CD14-positive monocyte (primary cell): ENCODE measurements at regions not wholly inside any gene's neighbourhood (a gene's known extent, or its start where the extent isn't known, plus 50 kb on each side); places are given as distances from the start of the nearest gene placed in this dataset.

ENCODE experiments used
- DNase-seq, 3 donors: peaks; one replicate each; pipeline ENCODE4 v3.0.0-alpha.2; 2011 to 2022
- H2AFZ ChIP-seq: 2 replicates; pipeline ENCODE4 v1.6.0; 2012; ENCODE audit warnings: mild to moderate bottlenecking, low read depth, low read length, inconsistent platforms; ENCODE audit not compliant: insufficient read depth, poor library complexity, severe bottlenecking
- H3K27ac ChIP-seq, 2 donors: 1 replicate in 1 of 2; 2 replicates in 1 of 2; pipeline ENCODE4 v1.5.1; 2012 to 2013; ENCODE audit warnings: low read length in 2 of 2, control low read depth in 1 of 2, inconsistent platforms in 1 of 2, low read depth in 1 of 2, mild to moderate bottlenecking in 1 of 2
- H3K27me3 ChIP-seq, 2 donors: one replicate each; pipeline versions ENCODE4 v1.6.0 to v1.6.1; 2011 to 2013; ENCODE audit warnings: low read length in 2 of 2; ENCODE audit not compliant: control insufficient read depth in 2 of 2, insufficient read depth in 2 of 2
- H3K36me3 ChIP-seq, 2 donors: replicated peaks in 1 of 2; 1 replicate in 1 of 2; 2 replicates in 1 of 2; pipeline versions ENCODE4 v1.5.1 to v1.6.1; 2012 to 2013; ENCODE audit warnings: low read length in 2 of 2, control low read depth in 1 of 2, inconsistent platforms in 1 of 2, mild to moderate bottlenecking in 1 of 2; ENCODE audit not compliant: insufficient read depth in 2 of 2, control insufficient read depth in 1 of 2
- H3K4me1 ChIP-seq, 2 donors: 1 replicate in 1 of 2; 2 replicates in 1 of 2; pipeline versions ENCODE4 v1.5.1 to v1.6.1; 2012 to 2013; ENCODE audit warnings: low read length in 2 of 2, control low read depth in 1 of 2, inconsistent platforms in 1 of 2, mild to moderate bottlenecking in 1 of 2, moderate library complexity in 1 of 2; ENCODE audit not compliant: insufficient read depth in 2 of 2, control insufficient read depth in 1 of 2
- H3K4me2 ChIP-seq: replicated peaks from 2 replicates; pipeline ENCODE3; 2012; ENCODE audit warnings: low read length, moderate library complexity, mild to moderate bottlenecking; ENCODE audit not compliant: poor library complexity, severe bottlenecking; ENCODE audit errors: extremely low read depth
- H3K4me3 ChIP-seq, 3 experiments: fragments of 200-600 bp in 1 of 3; sonication (generic) in 1 of 3; replicated peaks in 1 of 3; 1 replicate in 2 of 3; 2 replicates in 1 of 3; pipeline ENCODE4 v1.5.1; 2011 to 2013; ENCODE audit warnings: low read length in 3 of 3, mild to moderate bottlenecking in 3 of 3, control low read depth in 2 of 3, low read depth in 2 of 3, inconsistent platforms in 1 of 3, moderate library complexity in 1 of 3
- H3K79me2 ChIP-seq: 2 replicates; pipeline ENCODE4 v1.6.0; 2012; ENCODE audit warnings: mild to moderate bottlenecking, control low read depth, inconsistent platforms, low read length, moderate library complexity; ENCODE audit not compliant: insufficient read depth
- H3K9ac ChIP-seq: 2 replicates; pipeline ENCODE4 v1.6.0; 2017; ENCODE audit warnings: low read length, mild to moderate bottlenecking; ENCODE audit not compliant: insufficient read depth, poor library complexity, severe bottlenecking
- H3K9me3 ChIP-seq, 2 donors: replicated peaks in 1 of 2; 1 replicate in 1 of 2; 2 replicates in 1 of 2; pipeline versions ENCODE4 v1.5.1 to v1.6.1; 2012 to 2013; ENCODE audit warnings: low read length in 2 of 2, control low read depth in 1 of 2; ENCODE audit not compliant: control insufficient read depth in 1 of 2, insufficient read depth in 1 of 2
- H4K20me1 ChIP-seq: 2 replicates; pipeline ENCODE4 v1.6.0; 2012; ENCODE audit warnings: mild to moderate bottlenecking, low read length, control low read depth, moderate library complexity; ENCODE audit not compliant: insufficient read depth
- H3K27ac Mint-ChIP-seq, 7 donors: one replicate each; pipeline ENCODE4 v1.8.0; 2020; ENCODE audit warnings: mild to moderate bottlenecking in 7 of 7, mixed read lengths in 7 of 7, moderate library complexity in 6 of 7, inconsistent platforms in 2 of 7
- H3K27me3 Mint-ChIP-seq, 3 donors: one replicate each; pipeline ENCODE4 v1.8.0; 2021 to 2022; ENCODE audit warnings: low read depth in 3 of 3, mild to moderate bottlenecking in 3 of 3, mixed read lengths in 3 of 3, moderate library complexity in 3 of 3, inconsistent platforms in 1 of 3
- H3K36me3 Mint-ChIP-seq, 2 donors: one replicate each; pipeline ENCODE4 v1.8.0; 2020; ENCODE audit warnings: mixed read lengths in 2 of 2, inconsistent platforms in 1 of 2, mild to moderate bottlenecking in 1 of 2
- H3K4me1 Mint-ChIP-seq: one replicate; pipeline ENCODE4 v1.8.0; 2020; ENCODE audit warnings: mild to moderate bottlenecking, mixed read lengths
- H3K4me3 Mint-ChIP-seq, 2 donors: one replicate each; pipeline ENCODE4 v1.8.0; 2020; ENCODE audit warnings: mild to moderate bottlenecking in 2 of 2, mixed read lengths in 2 of 2, moderate library complexity in 1 of 2
- H3K9me3 Mint-ChIP-seq, 7 donors: one replicate each; pipeline ENCODE4 v1.8.0; 2020 to 2022; ENCODE audit warnings: mixed read lengths in 7 of 7, mild to moderate bottlenecking in 6 of 7, moderate library complexity in 6 of 7, inconsistent platforms in 2 of 7
- WGBS: methylation state at CpG from one replicate; pipeline ENCODE4 v1.1.5; 2013; ENCODE audit warnings: missing lambda C conversion rate; ENCODE audit not compliant: insufficient coverage; 5-methylcytosine and 5-hydroxymethylcytosine counted together
- intact Hi-C, 2 donors: fragments of 100-400 bp; cut with micrococcal nuclease; formaldehyde crosslinking; loops; one replicate each; pipeline versions ENCODE4 v1.15.0 to v1.15.1; 2023
- TF ChIP-seq, protein P1 (sequence below): fragments of 200-600 bp; IDR thresholded peaks from one replicate; pipeline ENCODE4 v1.8.0; 2022; ENCODE audit warnings: antibody characterized with exemption, mild to moderate bottlenecking

DNA sequence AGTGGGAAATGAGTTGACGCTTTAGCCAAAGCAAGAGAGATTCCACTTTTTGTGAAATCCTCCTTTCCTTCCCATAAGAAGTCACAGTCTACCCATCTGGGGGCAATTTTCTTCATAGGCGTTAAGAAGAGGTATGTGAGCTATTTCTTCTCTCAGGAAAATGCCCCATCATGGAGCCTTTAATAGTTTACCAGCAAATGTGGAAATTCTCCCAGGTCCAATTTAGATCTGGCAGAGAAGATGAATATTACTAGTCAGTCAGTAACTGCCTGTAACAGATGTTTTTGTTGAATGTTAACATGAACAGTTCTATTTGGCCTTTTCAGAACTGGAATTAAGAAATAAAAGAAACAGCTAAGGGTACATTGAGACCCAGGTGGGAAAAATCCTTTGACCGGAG is 156.4 kb upstream of the RFX3 start:
- TF ChIP-seq, protein P1, sequence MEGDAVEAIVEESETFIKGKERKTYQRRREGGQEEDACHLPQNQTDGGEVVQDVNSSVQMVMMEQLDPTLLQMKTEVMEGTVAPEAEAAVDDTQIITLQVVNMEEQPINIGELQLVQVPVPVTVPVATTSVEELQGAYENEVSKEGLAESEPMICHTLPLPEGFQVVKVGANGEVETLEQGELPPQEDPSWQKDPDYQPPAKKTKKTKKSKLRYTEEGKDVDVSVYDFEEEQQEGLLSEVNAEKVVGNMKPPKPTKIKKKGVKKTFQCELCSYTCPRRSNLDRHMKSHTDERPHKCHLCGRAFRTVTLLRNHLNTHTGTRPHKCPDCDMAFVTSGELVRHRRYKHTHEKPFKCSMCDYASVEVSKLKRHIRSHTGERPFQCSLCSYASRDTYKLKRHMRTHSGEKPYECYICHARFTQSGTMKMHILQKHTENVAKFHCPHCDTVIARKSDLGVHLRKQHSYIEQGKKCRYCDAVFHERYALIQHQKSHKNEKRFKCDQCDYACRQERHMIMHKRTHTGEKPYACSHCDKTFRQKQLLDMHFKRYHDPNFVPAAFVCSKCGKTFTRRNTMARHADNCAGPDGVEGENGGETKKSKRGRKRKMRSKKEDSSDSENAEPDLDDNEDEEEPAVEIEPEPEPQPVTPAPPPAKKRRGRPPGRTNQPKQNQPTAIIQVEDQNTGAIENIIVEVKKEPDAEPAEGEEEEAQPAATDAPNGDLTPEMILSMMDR, result no peak
- H3K27ac Mint-ChIP-seq, result no peak overlapping the region
- intact Hi-C loops, result no loop called here

DNA sequence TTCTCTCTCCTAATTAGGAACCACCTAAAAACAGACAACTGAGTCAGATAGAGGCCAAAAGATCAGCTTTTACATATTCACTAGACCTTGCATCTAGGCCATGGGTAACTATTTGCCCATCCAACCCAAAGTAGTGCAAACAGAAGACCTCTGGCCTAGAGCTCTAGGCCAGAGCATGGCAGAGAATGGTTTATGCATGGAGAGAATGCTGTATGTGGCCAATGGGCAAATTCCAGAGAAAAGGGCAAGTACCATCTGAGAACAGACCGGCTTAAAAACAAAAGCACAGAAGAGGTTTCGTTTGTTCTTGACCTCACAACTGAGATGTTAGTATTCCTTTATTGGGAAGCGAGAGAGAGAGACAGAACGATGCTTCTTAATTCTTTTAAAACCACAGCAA is 151.7 kb upstream of the RFX3 start:
- H3K36me3 ChIP-seq, result no peaks in the 10 kb centered on the region
- H3K4me2 ChIP-seq, result no peak overlapping the region
- Mint-ChIP-seq H3K36me3 (no peaks in the 10 kb centered on the region), H3K9me3 (peaks cover 0 to 2% (median 0%) of the 10 kb centered on the region in 7 donors), H3K4me3 (no peak overlapping the region), H3K27ac (no peak overlapping the region), H3K4me1 (no peaks in the 10 kb centered on the region), H3K27me3 (no peaks in the 10 kb centered on the region)
- H3K9me3 ChIP-seq, result no peaks in the 10 kb centered on the region
- no peaks in the 10 kb centered on the region for H3K27me3 ChIP-seq
- intact Hi-C loops, result no loop called here
- no peaks in the 10 kb centered on the region for H3K79me2 ChIP-seq
- H3K4me3 ChIP-seq, result no peak overlapping the region
- DNase-seq, result no peak
- no peak overlapping the region for H2AFZ ChIP-seq
- H3K9ac ChIP-seq, result no peak overlapping the region
- H3K27ac ChIP-seq, result no peak overlapping the region
- no peaks in the 10 kb centered on the region for H4K20me1 ChIP-seq
- TF ChIP-seq, protein P1, result no peak
- 0% methylated on average over 1 of the region's 4 CpGs for WGBS
- H3K4me1 ChIP-seq, result no peaks in the 10 kb centered on the region

More for the DNA sequence above, 156.4 kb upstream of the RFX3 start:
- no peak overlapping the region for H3K4me3 Mint-ChIP-seq
- H3K27me3 Mint-ChIP-seq, result no peaks in the 10 kb centered on the region
- H3K27ac ChIP-seq, result no peak overlapping the region
- no peaks in the 10 kb centered on the region for H3K9me3 ChIP-seq
- no peak overlapping the region for H2AFZ ChIP-seq
- no peak overlapping the region for H3K4me3 ChIP-seq
- no peaks in the 10 kb centered on the region for H3K79me2 ChIP-seq
- H3K36me3 Mint-ChIP-seq, result no peaks in the 10 kb centered on the region
- H3K4me2 ChIP-seq, result no peak overlapping the region
- no peaks in the 10 kb centered on the region for H3K9me3 Mint-ChIP-seq
- WGBS, result 100% methylated on average over 1 of the region's 3 CpGs
- H3K27me3 ChIP-seq, result no peaks in the 10 kb centered on the region
- H3K9ac ChIP-seq, result no peak overlapping the region
- no peaks in the 10 kb centered on the region for H3K36me3 ChIP-seq
- DNase-seq, result no peak
- no peaks in the 10 kb centered on the region for H3K4me1 Mint-ChIP-seq
- H4K20me1 ChIP-seq, result no peaks in the 10 kb centered on the region
- H3K4me1 ChIP-seq, result no peaks in the 10 kb centered on the region
